ENCODE measurements at regions not wholly inside any gene's neighbourhood (a gene's known extent, or its start where the extent isn't known, plus 50 kb on each side); places are given as distances from the start of the nearest gene placed in this dataset.

DNA sequence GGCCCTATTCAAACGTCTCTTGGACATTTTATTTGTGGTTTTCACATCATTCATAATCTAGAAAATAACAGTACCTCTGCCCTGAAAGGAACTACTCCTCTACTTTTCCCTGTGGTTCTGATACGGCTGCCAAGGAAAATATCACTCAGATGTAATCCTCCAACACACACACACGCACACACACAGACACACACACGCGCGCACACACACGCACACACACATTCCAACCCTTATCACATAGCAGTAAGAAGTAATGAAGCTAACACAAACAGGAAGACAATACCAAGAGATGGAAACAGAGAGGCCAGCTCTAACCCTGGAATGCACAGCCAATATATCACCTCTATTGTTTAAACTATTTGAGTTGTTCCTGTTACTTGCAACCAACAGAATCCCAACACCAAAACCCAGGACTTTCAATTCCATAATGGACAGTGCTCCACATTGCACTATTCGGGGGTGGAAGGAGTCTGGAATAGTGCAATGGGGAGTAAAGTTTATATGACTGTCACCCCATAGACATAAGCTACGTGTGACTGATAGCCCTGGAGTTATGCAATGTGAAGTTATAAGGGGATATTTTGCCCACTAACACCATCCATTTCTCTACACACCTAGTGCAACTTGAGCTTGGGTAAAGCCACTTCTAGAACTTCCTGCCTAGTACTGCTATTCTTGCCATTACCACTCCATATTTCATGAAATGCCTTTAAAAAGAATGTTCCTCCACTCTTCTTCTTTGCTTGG is 71.3 kb upstream of the FNDC3B start:
- TF ChIP-seq LEF1 (IDR thresholded peaks at IDR 0.05; ENCODE audit: borderline replicate concordance) (no peak), L3MBTL2 (conservative IDR thresholded peaks at IDR 0.05) (no peak), ARNT (IDR thresholded peaks at IDR 0.05) (no peak), NFRKB (IDR thresholded peaks at IDR 0.05) (no peak), HDGF (IDR thresholded peaks at IDR 0.05; ENCODE audit: borderline replicate concordance) (no peak), FOXM1 (IDR thresholded peaks at IDR 0.05; ENCODE audit: borderline replicate concordance) (no peak), CTBP1 (IDR thresholded peaks at IDR 0.05; ENCODE audit: borderline replicate concordance) (no peak), ZNF384 (IDR thresholded peaks at IDR 0.05) (no peak), ELF4 (IDR thresholded peaks at IDR 0.05) (no peak), FOXK2 (IDR thresholded peaks at IDR 0.05) (no peak), SP1 (IDR thresholded peaks at IDR 0.05) (no peak), BHLHE40 (IDR thresholded peaks at IDR 0.05; ENCODE audit: borderline replicate concordance) (no peak), FOXA1 (IDR thresholded peaks at IDR 0.05) (no peak), TARDBP (IDR thresholded peaks at IDR 0.05) (no peak), SUZ12 (IDR thresholded peaks at IDR 0.05) (no peak)
- TF ChIP-seq, protein P1, sequence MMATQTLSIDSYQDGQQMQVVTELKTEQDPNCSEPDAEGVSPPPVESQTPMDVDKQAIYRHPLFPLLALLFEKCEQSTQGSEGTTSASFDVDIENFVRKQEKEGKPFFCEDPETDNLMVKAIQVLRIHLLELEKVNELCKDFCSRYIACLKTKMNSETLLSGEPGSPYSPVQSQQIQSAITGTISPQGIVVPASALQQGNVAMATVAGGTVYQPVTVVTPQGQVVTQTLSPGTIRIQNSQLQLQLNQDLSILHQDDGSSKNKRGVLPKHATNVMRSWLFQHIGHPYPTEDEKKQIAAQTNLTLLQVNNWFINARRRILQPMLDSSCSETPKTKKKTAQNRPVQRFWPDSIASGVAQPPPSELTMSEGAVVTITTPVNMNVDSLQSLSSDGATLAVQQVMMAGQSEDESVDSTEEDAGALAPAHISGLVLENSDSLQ (IDR thresholded peaks at IDR 0.05), result no peak
- ChIA-PET POLR2A (no interaction called here), CTCF (no interaction called here)
- DNase-seq (ENCODE audit: extremely low spot score), result no peak

DNA sequence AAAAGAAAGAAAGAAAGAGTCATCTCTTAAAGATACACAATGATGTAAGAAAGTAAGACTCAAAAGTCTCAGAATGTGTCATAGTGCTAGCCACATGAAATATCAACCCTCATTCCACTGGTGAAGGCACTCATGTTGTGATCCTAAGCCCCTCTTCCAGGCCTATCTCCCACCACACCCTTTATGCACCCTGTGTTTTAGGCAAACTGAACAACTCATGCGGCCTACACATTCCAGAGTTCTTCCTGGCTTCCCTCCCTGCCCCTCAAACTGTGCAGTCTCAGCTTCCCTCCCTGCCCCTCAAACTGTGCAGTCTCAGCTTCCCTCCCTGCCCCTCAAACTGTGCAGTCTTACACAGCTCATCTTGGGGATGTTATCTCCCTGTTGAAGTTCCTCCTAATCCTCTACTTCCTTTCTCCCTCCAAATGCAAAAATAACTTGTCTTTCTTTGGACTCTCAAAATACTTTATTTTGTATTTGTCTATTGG is 69.0 kb upstream of the FNDC3B start:
- CTCF ChIA-PET, result no interaction called here
- DNase-seq (ENCODE audit: extremely low spot score), result no peak
- POLR2A ChIA-PET, result no interaction called here
- TF ChIP-seq ZNF384 (IDR thresholded peaks at IDR 0.05), result no peak
- no peak for TF ChIP-seq HDGF (IDR thresholded peaks at IDR 0.05; ENCODE audit: borderline replicate concordance)
- TF ChIP-seq, protein P1 (IDR thresholded peaks at IDR 0.05), result no peak
- no peak for TF ChIP-seq FOXK2 (IDR thresholded peaks at IDR 0.05)
- no peak for TF ChIP-seq FOXA1 (IDR thresholded peaks at IDR 0.05)
- no peak for TF ChIP-seq CTBP1 (IDR thresholded peaks at IDR 0.05; ENCODE audit: borderline replicate concordance)
- TF ChIP-seq SUZ12 (IDR thresholded peaks at IDR 0.05), result no peak
- TF ChIP-seq LEF1 (IDR thresholded peaks at IDR 0.05; ENCODE audit: borderline replicate concordance), result no peak
- no peak for TF ChIP-seq BHLHE40 (IDR thresholded peaks at IDR 0.05; ENCODE audit: borderline replicate concordance)
- TF ChIP-seq FOXM1 (IDR thresholded peaks at IDR 0.05; ENCODE audit: borderline replicate concordance), result no peak

- ChIA-PET POLR2A (no interaction called here), CTCF (no interaction called here)
- TF ChIP-seq TARDBP (IDR thresholded peaks at IDR 0.05) (no peak), ZNF384 (IDR thresholded peaks at IDR 0.05) (no peak), NFRKB (IDR thresholded peaks at IDR 0.05) (no peak), LEF1 (IDR thresholded peaks at IDR 0.05; ENCODE audit: borderline replicate concordance) (no peak), SP1 (IDR thresholded peaks at IDR 0.05) (no peak), L3MBTL2 (conservative IDR thresholded peaks at IDR 0.05) (no peak), FOXM1 (IDR thresholded peaks at IDR 0.05; ENCODE audit: borderline replicate concordance) (no peak), FOXK2 (IDR thresholded peaks at IDR 0.05) (no peak), ELF4 (IDR thresholded peaks at IDR 0.05) (no peak), HDGF (IDR thresholded peaks at IDR 0.05; ENCODE audit: borderline replicate concordance) (no peak), CTBP1 (IDR thresholded peaks at IDR 0.05; ENCODE audit: borderline replicate concordance) (no peak), ARNT (IDR thresholded peaks at IDR 0.05) (no peak), SUZ12 (IDR thresholded peaks at IDR 0.05) (no peak), BHLHE40 (IDR thresholded peaks at IDR 0.05; ENCODE audit: borderline replicate concordance) (no peak), FOXA1 (IDR thresholded peaks at IDR 0.05) (no peak)
- TF ChIP-seq, protein P1 (IDR thresholded peaks at IDR 0.05), result no peak
- DNase-seq (ENCODE audit: extremely low spot score), result no peak
These were observed 67.4 kb upstream of the FNDC3B start for GRCh38 chr3:171971919-171972514.

DNA sequence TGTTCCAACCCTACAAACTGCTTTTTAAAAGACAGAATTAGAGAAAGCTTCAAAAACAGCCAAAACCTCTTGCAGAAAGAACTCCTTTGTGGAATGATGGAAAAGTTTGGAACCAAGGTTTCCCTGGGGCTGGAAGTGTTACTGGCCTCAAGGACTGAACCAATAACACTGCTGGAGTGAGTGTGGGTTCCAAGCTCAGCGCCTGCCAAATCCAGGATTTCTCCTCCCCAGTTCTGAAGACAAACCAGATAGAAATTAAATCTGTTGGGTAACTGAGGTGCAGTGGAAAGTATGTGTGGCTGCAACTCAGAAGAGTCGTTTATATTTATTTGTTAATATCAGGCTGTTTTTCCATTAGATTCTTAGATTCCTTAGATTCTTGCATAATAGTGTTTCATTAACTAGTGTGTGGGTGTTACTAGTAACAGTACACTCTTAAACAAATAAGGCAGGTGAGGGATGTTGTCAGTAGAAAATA is 66.5 kb upstream of the FNDC3B start:
- TF ChIP-seq ELF4 (IDR thresholded peaks at IDR 0.05) (no peak), L3MBTL2 (conservative IDR thresholded peaks at IDR 0.05) (no peak), NFRKB (IDR thresholded peaks at IDR 0.05) (no peak), TARDBP (IDR thresholded peaks at IDR 0.05) (no peak), HDGF (IDR thresholded peaks at IDR 0.05; ENCODE audit: borderline replicate concordance) (no peak), SP1 (IDR thresholded peaks at IDR 0.05) (no peak), SUZ12 (IDR thresholded peaks at IDR 0.05) (no peak), CTBP1 (IDR thresholded peaks at IDR 0.05; ENCODE audit: borderline replicate concordance) (no peak)
- ChIA-PET CTCF (no interaction called here), POLR2A (no interaction called here)
- no peak for DNase-seq (ENCODE audit: extremely low spot score)

DNA sequence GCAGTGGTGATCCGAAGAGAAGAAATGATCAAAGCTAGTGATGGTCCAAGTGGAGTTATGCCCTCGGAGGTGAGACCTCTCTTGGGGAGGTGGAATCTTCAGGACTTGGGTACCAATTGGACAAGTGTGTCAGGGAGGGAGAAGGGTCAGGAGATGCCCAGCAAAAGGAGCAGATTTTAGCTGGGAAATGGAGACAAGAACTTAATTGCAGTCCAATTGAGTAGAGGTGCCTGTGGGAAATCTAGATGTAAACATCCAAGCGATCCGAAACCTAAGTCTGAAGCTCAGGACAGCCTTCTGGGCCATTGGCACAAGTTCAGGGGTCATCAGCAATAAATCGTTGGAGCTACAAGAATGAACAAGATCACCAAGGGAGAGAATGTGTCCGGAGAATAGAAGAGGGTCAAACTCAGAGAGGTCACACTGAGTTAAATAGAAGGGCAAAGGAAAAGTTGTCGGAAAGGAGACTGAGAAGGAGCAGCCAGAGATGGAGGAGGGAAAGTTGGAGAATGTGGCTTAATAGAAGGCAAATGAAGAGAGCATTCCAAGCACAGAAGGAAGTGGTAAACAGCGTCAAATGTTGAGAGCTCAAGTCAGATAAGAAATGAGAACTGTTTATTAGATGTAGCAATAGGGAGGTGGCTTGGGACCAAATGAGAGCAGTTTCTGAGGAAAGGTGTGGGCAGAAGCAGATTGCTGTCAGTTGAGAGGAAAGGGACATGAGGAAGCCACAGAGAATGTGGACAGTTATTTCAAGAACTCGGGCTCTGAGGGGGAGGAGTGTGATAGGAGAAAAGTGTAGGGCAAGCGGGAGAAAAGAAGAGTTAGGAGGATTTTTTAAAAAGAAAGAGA is 64.2 kb upstream of the FNDC3B start:
- DNase-seq (ENCODE audit: extremely low spot score), result no peak
- POLR2A ChIA-PET, result no interaction called here

More for the DNA sequence above, 64.2 kb upstream of the FNDC3B start:
- no peak for TF ChIP-seq L3MBTL2 (conservative IDR thresholded peaks at IDR 0.05)
- TF ChIP-seq ELF4 (IDR thresholded peaks at IDR 0.05), result no peak
- no peak for TF ChIP-seq ZNF384 (IDR thresholded peaks at IDR 0.05)
- TF ChIP-seq SUZ12 (IDR thresholded peaks at IDR 0.05), result no peak
- no peak for TF ChIP-seq BHLHE40 (IDR thresholded peaks at IDR 0.05; ENCODE audit: borderline replicate concordance)
- no peak for TF ChIP-seq SP1 (IDR thresholded peaks at IDR 0.05)
- TF ChIP-seq FOXK2 (IDR thresholded peaks at IDR 0.05), result no peak
- TF ChIP-seq ARNT (IDR thresholded peaks at IDR 0.05), result no peak
- TF ChIP-seq CTBP1 (IDR thresholded peaks at IDR 0.05; ENCODE audit: borderline replicate concordance), result no peak
- TF ChIP-seq HDGF (IDR thresholded peaks at IDR 0.05; ENCODE audit: borderline replicate concordance), result no peak
- TF ChIP-seq NFRKB (IDR thresholded peaks at IDR 0.05), result no peak
- CTCF ChIA-PET, result no interaction called here
